Adrenal gland (tissue), 9 donors: ENCODE measurements at regions not wholly inside any gene's neighbourhood (a gene's known extent, or its start where the extent isn't known, plus 50 kb on each side); places are given as distances from the start of the nearest gene placed in this dataset.

Experiments
- DNase-seq, 7 donors: peaks; one replicate each; pipeline ENCODE4 v3.0.0-alpha.2; 2019 to 2020
- H3K27ac ChIP-seq, 5 donors: fragments of 200-600 bp; sonication (generic) in 4 of 5; 1 replicate in 3 of 5; 2 replicates in 2 of 5; pipeline versions ENCODE4 v1.5.1 to v1.8.0; 2016 to 2020; ENCODE audit warnings: mild to moderate bottlenecking in 1 of 5
- H3K27me3 ChIP-seq: fragments of 200-600 bp; 2 replicates; pipeline ENCODE4 v1.8.0; 2021
- H3K36me3 ChIP-seq, 2 donors: fragments of 200-600 bp; replicated peaks in 1 of 2; 1 replicate in 1 of 2; 2 replicates in 1 of 2; pipeline versions ENCODE4 v1.5.1 to v1.8.0; 2018 to 2022
- H3K4me1 ChIP-seq, 2 donors: fragments of 200-600 bp; replicated peaks in 1 of 2; 1 replicate in 1 of 2; 2 replicates in 1 of 2; pipeline versions ENCODE4 v1.5.1 to v1.8.0; 2018 to 2021
- H3K4me3 ChIP-seq, 4 donors: fragments of 200-600 bp; sonication (generic) in 3 of 4; one replicate each; pipeline ENCODE4 v1.5.1; 2016 to 2018
- H3K9me3 ChIP-seq, 3 donors: fragments of 200-600 bp; sonication (generic) in 1 of 3; replicated peaks in 1 of 3; 1 replicate in 2 of 3; 2 replicates in 1 of 3; pipeline versions ENCODE4 v1.5.1 to v1.8.0; 2016 to 2021
- POLR2A ChIP-seq, 2 donors: fragments of 450-650 bp; IDR thresholded peaks; one replicate each; pipeline ENCODE4 v1.6.1; 2017; ENCODE audit warnings: antibody characterized with exemption in 2 of 2, mild to moderate bottlenecking in 2 of 2, moderate library complexity in 1 of 2
- WGBS, 4 donors: extraction: QIAGEN DNeasy Blood & Tissue Kit in 2 of 4; methylation state at CpG; one replicate each; pipeline versions ENCODE4 v1.1.5 to v1.1.7; 2013 to 2017; 5-methylcytosine and 5-hydroxymethylcytosine counted together
- intact Hi-C, 2 donors: fragments of 100-400 bp; cut with DNase I; formaldehyde crosslinking; loops; one replicate each; pipeline versions ENCODE4 v1.14.1 to v1.15.0; 2022 to 2023
- TF ChIP-seq, protein P1 (sequence below), 6 experiments: fragments of 450-650 bp in 4 of 6; fragments of 200-600 bp in 2 of 6; sonication (generic) in 1 of 6; IDR thresholded peaks; 1 replicate in 5 of 6; 2 replicates in 1 of 6; pipeline versions ENCODE4 v1.5.1 to v1.8.0; 2016 to 2021; ENCODE audit warnings: antibody characterized with exemption in 6 of 6, mild to moderate bottlenecking in 2 of 6, moderate library complexity in 1 of 6
- donor health status: healthy with polysubstance abuse.
- donor health status: Bipolar disorder and iron deficiency.
- donor health status: DM: yes; HTN: yes; CAD: no.
- donor health status: DM: no; HTN: no; CAD: no.
- donor health status: DM: no; HTN: no; CAD: no.

DNA sequence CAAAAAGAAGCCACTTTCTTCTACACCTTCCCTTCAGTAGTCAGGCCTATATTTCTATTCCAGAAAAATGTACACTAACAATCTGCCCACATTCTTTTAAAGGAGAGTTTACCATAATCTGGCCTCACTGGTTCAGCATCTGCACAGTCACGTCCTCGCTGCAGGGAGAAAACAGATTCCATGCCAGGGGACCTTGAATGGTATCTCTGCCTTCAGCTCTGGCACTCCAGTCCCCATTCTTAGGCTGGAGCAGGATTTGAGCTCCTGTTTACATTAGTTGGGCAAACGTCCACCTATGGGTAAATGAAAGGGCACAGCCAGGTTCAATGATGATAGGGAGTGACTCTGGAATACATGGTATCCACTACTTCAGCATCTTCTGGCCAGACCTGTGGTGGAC lies 371.0 kb upstream of the MTPN start:
- Histone ChIP-seq H3K4me3 (no peak overlapping the region), H3K27ac (no peak overlapping the region), H3K36me3 (no peaks in the 10 kb centered on the region), H3K27me3 (no peaks in the 10 kb centered on the region), H3K9me3 (no peaks in the 10 kb centered on the region), H3K4me1 (no peaks in the 10 kb centered on the region)
- DNase-seq = no peak
- intact Hi-C loops = no loop called here
- WGBS, 4 donors = 55 to 62% (median 59%) methylated on average over 3 of the region's 3 CpGs
- TF ChIP-seq, protein P1, sequence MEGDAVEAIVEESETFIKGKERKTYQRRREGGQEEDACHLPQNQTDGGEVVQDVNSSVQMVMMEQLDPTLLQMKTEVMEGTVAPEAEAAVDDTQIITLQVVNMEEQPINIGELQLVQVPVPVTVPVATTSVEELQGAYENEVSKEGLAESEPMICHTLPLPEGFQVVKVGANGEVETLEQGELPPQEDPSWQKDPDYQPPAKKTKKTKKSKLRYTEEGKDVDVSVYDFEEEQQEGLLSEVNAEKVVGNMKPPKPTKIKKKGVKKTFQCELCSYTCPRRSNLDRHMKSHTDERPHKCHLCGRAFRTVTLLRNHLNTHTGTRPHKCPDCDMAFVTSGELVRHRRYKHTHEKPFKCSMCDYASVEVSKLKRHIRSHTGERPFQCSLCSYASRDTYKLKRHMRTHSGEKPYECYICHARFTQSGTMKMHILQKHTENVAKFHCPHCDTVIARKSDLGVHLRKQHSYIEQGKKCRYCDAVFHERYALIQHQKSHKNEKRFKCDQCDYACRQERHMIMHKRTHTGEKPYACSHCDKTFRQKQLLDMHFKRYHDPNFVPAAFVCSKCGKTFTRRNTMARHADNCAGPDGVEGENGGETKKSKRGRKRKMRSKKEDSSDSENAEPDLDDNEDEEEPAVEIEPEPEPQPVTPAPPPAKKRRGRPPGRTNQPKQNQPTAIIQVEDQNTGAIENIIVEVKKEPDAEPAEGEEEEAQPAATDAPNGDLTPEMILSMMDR (IDR thresholded peaks at IDR 0.05) = no peak

DNA sequence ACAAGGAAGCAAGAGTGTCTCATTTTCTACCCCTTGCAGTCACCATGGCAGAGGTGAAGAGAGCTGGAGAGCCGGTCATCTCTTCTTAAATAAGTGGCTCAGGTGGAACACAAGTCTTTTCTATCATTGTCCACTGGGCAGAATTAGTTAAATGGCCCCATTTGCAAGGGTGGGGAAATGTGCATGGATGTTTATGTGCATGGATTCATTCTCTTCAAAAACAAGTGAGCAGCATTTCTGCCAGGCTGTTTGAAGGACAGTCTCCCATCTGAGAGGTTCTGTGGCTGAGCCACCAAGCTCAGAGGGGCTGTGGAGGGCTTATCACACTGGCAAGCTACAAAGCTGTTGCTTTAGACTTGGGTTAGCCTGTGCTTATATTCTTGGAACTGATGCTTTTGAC lies 370.3 kb upstream of the MTPN start:
- Histone ChIP-seq H3K27ac (no peak overlapping the region), H3K9me3 (no peaks in the 10 kb centered on the region), H3K4me1 (no peaks in the 10 kb centered on the region), H3K4me3 (no peak overlapping the region), H3K36me3 (no peaks in the 10 kb centered on the region), H3K27me3 (no peaks in the 10 kb centered on the region)
- intact Hi-C loops = no loop called here
- 77 to 100% (median 94%) methylated on average over 1 of the region's 1 CpG for WGBS, 4 donors
- DNase-seq = no peak
- TF ChIP-seq, protein P1 (IDR thresholded peaks at IDR 0.05) = no peak
- TF ChIP-seq POLR2A (IDR thresholded peaks at IDR 0.05) = no peak

DNA sequence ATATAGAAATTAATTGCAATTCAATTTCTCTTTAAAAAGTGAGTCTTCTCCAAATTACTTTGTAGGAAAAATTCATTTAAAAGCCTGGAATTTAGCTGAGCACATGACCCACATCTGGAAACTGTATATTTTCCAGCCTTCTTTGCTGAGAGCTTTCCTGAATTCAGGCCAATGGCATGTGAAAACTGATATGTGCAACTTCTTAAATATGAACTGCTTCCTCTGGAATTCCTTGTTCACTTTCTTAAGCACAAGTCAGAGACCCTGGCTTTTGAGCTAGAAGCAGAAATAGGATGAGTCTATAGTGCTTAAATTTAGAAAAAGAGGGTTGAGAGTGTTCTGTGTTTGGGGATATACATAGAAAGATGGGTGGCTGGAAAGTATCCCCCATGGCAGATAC lies 365.1 kb upstream of the MTPN start:
- Histone ChIP-seq H3K4me3 (no peak overlapping the region), H3K36me3 (no peaks in the 10 kb centered on the region), H3K27ac (no peak overlapping the region), H3K27me3 (no peaks in the 10 kb centered on the region), H3K9me3 (no peaks in the 10 kb centered on the region), H3K4me1 (no peaks in the 10 kb centered on the region)
- intact Hi-C loops = no loop called here
- no peak for TF ChIP-seq POLR2A (IDR thresholded peaks at IDR 0.05)
- TF ChIP-seq, protein P1 (IDR thresholded peaks at IDR 0.05) = no peak
- no peak for DNase-seq

DNA sequence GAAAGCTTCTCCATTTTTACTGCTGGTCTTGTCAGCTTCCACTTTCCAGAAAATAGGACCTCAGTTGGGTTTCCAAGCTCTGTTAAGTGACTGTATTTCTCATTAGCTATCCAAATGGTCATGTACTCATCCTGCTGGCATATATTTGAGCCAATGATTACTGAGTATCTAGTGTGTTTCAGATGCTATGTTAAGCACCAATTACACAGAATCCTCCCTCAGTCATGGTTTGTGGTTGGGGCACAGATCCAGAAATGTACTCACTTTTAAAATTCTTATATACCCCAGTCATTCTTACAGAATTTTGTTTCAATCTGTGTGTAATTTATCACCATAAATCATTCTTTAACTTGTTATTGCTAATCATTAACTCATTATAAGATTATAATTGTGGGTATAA lies 362.3 kb upstream of the MTPN start:
- H3K4me1 ChIP-seq = no peaks in the 10 kb centered on the region
- H3K4me3 ChIP-seq = no peak overlapping the region
- no peak for DNase-seq
- H3K9me3 ChIP-seq = no peaks in the 10 kb centered on the region
- intact Hi-C loops = no loop called here
- TF ChIP-seq, protein P1 (IDR thresholded peaks at IDR 0.05) = no peak
- TF ChIP-seq POLR2A (IDR thresholded peaks at IDR 0.05) = no peak
- H3K27me3 ChIP-seq = no peaks in the 10 kb centered on the region
- no peaks in the 10 kb centered on the region for H3K36me3 ChIP-seq
- H3K27ac ChIP-seq = no peak overlapping the region
